22Rv1 (cell line): ENCODE measurements at regions not wholly inside any gene's neighbourhood (a gene's known extent, or its start where the extent isn't known, plus 50 kb on each side); places are given as distances from the start of the nearest gene placed in this dataset.

Source experiments
- CTCF ChIP-seq: fragments of 450-650 bp; IDR thresholded peaks from 2 replicates; pipeline ENCODE4 v1.5.1; 2017; ENCODE audit warnings: mild to moderate bottlenecking
- ZFX ChIP-seq: fragments of 450-650 bp; IDR thresholded peaks from 2 replicates; pipeline ENCODE4 v1.6.1; 2017; ENCODE audit warnings: antibody characterized with exemption, borderline replicate concordance

- TF ChIP-seq CTCF: no peak
- no peak for TF ChIP-seq ZFX
Observed at GRCh38 chr16:80054647-80055046, 454.1 kb upstream of the MAF start.
